IMR-90 (cell line): ENCODE measurements at regions not wholly inside any gene's neighbourhood (a gene's known extent, or its start where the extent isn't known, plus 50 kb on each side); places are given as distances from the start of the nearest gene placed in this dataset.

Source experiments
- CTCF ChIP-seq: conservative IDR thresholded peaks from 2 replicates; pipeline ENCODE4 v1.5.1; 2012; ENCODE audit warnings: mild to moderate bottlenecking, low read depth, low read length, improper control_type of control experiment
- MAZ ChIP-seq: IDR thresholded peaks from 2 replicates; pipeline ENCODE4 v1.6.1; 2012; ENCODE audit warnings: low read depth, mild to moderate bottlenecking, low read length, improper control_type of control experiment, moderate library complexity, borderline replicate concordance
- POLR2A ChIP-seq: IDR thresholded peaks from 2 replicates; pipeline ENCODE4 v1.6.1; 2012; ENCODE audit warnings: mild to moderate bottlenecking, low read depth, low read length
- RCOR1 ChIP-seq: IDR thresholded peaks from 2 replicates; pipeline ENCODE4 v1.6.1; 2012; ENCODE audit warnings: mild to moderate bottlenecking, low read length, improper control_type of control experiment; ENCODE audit not compliant: insufficient replicate concordance

- no peak for TF ChIP-seq RCOR1
- TF ChIP-seq CTCF: no peak
- TF ChIP-seq POLR2A: no peak
- no peak for TF ChIP-seq MAZ
Observed at GRCh38 chr3:82294609-82295008, 533.2 kb upstream of the GBE1 start.
